Lower leg skin (tissue), 3 donors: ENCODE measurements at regions not wholly inside any gene's neighbourhood (a gene's known extent, or its start where the extent isn't known, plus 50 kb on each side); places are given as distances from the start of the nearest gene placed in this dataset.

Experiments used
- POLR2A ChIP-seq, 2 donors: fragments of 450-650 bp; IDR thresholded peaks; one replicate each; pipeline ENCODE4 v1.6.1; 2016 to 2017; ENCODE audit warnings: antibody characterized with exemption in 2 of 2, mild to moderate bottlenecking in 1 of 2, moderate library complexity in 1 of 2
- TF ChIP-seq, protein P1 (sequence below), 3 donors: fragments of 450-650 bp; IDR thresholded peaks; one replicate each; pipeline ENCODE4 v1.5.1; 2016; ENCODE audit warnings: antibody characterized with exemption in 3 of 3, mild to moderate bottlenecking in 3 of 3, moderate library complexity in 2 of 3

DNA sequence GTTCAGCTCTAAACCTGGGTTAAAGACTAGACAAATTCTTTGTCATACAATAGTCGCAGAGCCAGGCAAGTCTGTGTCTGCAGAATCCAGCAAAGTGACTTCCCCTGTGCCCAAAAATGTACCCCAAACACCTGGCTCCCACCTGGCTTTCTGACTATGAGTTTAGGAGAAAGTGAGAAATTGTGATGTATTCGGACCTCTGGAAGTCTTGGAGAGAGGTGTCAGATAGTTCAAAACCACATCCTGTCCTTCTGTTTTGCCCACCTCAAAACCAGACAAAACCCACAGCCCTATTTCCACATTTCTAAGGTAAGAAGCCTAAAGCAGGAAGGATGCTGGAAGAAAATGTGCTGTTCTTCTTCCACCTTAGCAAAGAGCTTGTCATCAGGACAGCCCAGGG is 63.8 kb upstream of the CLMP start:
- TF ChIP-seq, protein P1, sequence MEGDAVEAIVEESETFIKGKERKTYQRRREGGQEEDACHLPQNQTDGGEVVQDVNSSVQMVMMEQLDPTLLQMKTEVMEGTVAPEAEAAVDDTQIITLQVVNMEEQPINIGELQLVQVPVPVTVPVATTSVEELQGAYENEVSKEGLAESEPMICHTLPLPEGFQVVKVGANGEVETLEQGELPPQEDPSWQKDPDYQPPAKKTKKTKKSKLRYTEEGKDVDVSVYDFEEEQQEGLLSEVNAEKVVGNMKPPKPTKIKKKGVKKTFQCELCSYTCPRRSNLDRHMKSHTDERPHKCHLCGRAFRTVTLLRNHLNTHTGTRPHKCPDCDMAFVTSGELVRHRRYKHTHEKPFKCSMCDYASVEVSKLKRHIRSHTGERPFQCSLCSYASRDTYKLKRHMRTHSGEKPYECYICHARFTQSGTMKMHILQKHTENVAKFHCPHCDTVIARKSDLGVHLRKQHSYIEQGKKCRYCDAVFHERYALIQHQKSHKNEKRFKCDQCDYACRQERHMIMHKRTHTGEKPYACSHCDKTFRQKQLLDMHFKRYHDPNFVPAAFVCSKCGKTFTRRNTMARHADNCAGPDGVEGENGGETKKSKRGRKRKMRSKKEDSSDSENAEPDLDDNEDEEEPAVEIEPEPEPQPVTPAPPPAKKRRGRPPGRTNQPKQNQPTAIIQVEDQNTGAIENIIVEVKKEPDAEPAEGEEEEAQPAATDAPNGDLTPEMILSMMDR (IDR thresholded peaks at IDR 0.05) = no peak
- no peak for TF ChIP-seq POLR2A (IDR thresholded peaks at IDR 0.05)
